ENCODE measurements at regions not wholly inside any gene's neighbourhood (a gene's known extent, or its start where the extent isn't known, plus 50 kb on each side); places are given as distances from the start of the nearest gene placed in this dataset.
"Not testable (repeated sequence)": the region's sequence is repeated elsewhere in the genome, so short reads cannot be mapped to it uniquely, and the experiment has no call there.

GRCh38 chr1:184181044-184181443 lies 129.5 kb downstream of the TSEN15 start:
- no peaks in the 10 kb centered on the region for H3K36me3 ChIP-seq
- no peak overlapping the region for H3K4me3 ChIP-seq
- 87 to 88% methylated on average over 2 of the region's 2 CpGs for WGBS, 2 donors
- DNase-seq (no peak), ATAC-seq (no peak)
- intact Hi-C loops (cut with DNase I) = no loop called here
- H3K27me3 ChIP-seq = no peaks in the 10 kb centered on the region
- no peak overlapping the region for H3K27ac ChIP-seq
- no peak for TF ChIP-seq CTCF (IDR thresholded peaks at IDR 0.05)
- no peaks in the 10 kb centered on the region for H3K4me1 ChIP-seq
- no peaks in the 10 kb centered on the region for H3K9me3 ChIP-seq

GRCh38 chr1:184183919-184184318 lies 132.4 kb downstream of the TSEN15 start:
- H3K27ac ChIP-seq = no peak overlapping the region
- no peak overlapping the region for H3K4me3 ChIP-seq
- peaks cover 0 to 14% (median 0%) of the 10 kb centered on the region in 11 donors for H3K9me3 ChIP-seq
- DNase-seq (no peak), ATAC-seq (no peak)
- intact Hi-C loops (cut with DNase I) = no loop called here
- peaks cover 0 to 18% (median 0%) of the 10 kb centered on the region in 9 donors for H3K4me1 ChIP-seq
- no peaks in the 10 kb centered on the region for H3K27me3 ChIP-seq
- TF ChIP-seq CTCF (IDR thresholded peaks at IDR 0.05) = no peak
- WGBS, 2 donors = 95 to 96% methylated on average over 3 of the region's 3 CpGs
- no peaks in the 10 kb centered on the region for H3K36me3 ChIP-seq

DNA sequence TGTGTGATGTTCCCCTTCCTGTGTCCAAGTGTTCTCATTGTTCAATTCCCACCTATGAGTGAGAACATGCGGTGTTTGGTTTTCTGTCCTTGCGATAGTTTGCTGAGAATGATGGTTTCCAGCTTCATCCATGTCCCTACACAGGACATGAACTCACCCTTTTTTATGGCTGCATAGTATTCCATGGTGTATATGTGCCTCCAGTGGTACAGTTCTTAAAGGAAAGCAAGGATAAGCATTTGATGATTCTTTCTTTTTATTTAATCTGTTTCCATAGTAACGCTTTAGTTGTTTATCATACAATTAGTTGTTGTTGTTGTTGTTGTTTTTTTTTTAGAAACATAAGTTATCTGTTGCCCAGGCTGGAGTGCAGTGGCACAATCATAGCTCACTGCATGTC lies 133.1 kb downstream of the TSEN15 start:
- DNase-seq; H3K4me3 ChIP-seq; H3K27ac ChIP-seq; ATAC-seq; intact Hi-C loops (cut with DNase I); H3K36me3 ChIP-seq; H3K27me3 ChIP-seq: not testable (repeated sequence)
- H3K4me1 ChIP-seq = peaks cover 0 to 20% (median 0%) of the 10 kb centered on the region in 9 donors
- H3K9me3 ChIP-seq = peaks cover 0 to 14% (median 0%) of the 10 kb centered on the region in 11 donors
- 95 to 99% methylated on average over 3 of the region's 3 CpGs for WGBS, 2 donors

- no peak for DNase-seq
- 82 to 99% methylated on average over 3 of the region's 3 CpGs for WGBS, 2 donors
- no peak overlapping the region for H3K27ac ChIP-seq
- H3K4me1 ChIP-seq = peaks cover 0 to 26% (median 0%) of the 10 kb centered on the region in 9 donors
- ATAC-seq = no peak
- no peaks in the 10 kb centered on the region for H3K27me3 ChIP-seq
- no peak overlapping the region for H3K4me3 ChIP-seq
- no peaks in the 10 kb centered on the region for H3K36me3 ChIP-seq
- intact Hi-C loops (cut with DNase I) = no loop called here
- peaks cover 0 to 14% (median 0%) of the 10 kb centered on the region in 11 donors for H3K9me3 ChIP-seq
- TF ChIP-seq CTCF (IDR thresholded peaks at IDR 0.05) = no peak
Measured at GRCh38 chr1:184185347-184185746, 133.8 kb downstream of the TSEN15 start.

DNA sequence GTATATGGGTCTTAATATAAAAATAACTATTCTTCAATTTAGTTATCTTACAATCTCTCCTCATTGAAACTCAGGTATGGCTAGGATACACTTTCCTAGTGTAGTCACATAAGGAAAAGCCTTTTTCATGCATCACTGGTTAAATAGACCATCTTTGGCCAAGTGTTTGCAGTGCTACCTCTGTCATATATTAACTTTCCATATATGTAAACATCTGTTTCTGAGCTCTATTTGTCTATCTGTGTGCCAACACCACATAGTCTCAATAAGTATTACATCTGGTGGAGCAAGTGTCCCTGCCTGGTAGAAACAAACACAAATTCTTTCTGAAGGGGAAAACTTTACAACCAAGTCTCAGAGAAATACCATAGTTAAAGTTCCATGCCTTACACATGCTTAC lies 134.6 kb downstream of the TSEN15 start:
- intact Hi-C loops (cut with DNase I) = no loop called here
- Histone ChIP-seq H3K4me1 (peaks cover 0 to 32% (median 6%) of the 10 kb centered on the region in 9 donors), H3K27me3 (no peaks in the 10 kb centered on the region), H3K36me3 (no peaks in the 10 kb centered on the region), H3K9me3 (peaks cover 0 to 14% (median 0%) of the 10 kb centered on the region in 11 donors), H3K4me3 (no peak overlapping the region), H3K27ac (no peak overlapping the region)
- no peak for TF ChIP-seq CTCF (IDR thresholded peaks at IDR 0.05)
- ATAC-seq (no peak), DNase-seq (no peak)

Measured in heart right ventricle (tissue), 16 donors.